Karpas-422 (cell line): ENCODE measurements at regions not wholly inside any gene's neighbourhood (a gene's known extent, or its start where the extent isn't known, plus 50 kb on each side); places are given as distances from the start of the nearest gene placed in this dataset.
"Not testable (repeated sequence)": the region's sequence is repeated elsewhere in the genome, so short reads cannot be mapped to it uniquely, and the experiment has no call there.

Experiments used
- DNase-seq: peaks from one replicate; pipeline ENCODE4 v3.0.0-alpha.2; 2015
- H2AFZ ChIP-seq: fragments of 200-600 bp; sonication (generic); 2 replicates; pipeline ENCODE4 v1.6.1; 2014; ENCODE audit warnings: antibody characterized with exemption, low read length, mixed read lengths
- H3K27ac ChIP-seq: fragments of 200-600 bp; sonication (generic); 2 replicates; pipeline ENCODE4 v1.5.1; 2014; ENCODE audit warnings: mild to moderate bottlenecking, low read length, moderate library complexity
- H3K27me3 ChIP-seq: fragments of 200-600 bp; sonication (generic); 2 replicates; pipeline ENCODE4 v1.6.1; 2014; ENCODE audit warnings: low read length, mixed read lengths
- H3K36me3 ChIP-seq: fragments of 200-600 bp; sonication (generic); 2 replicates; pipeline ENCODE4 v1.6.1; 2014; ENCODE audit warnings: low read length, mixed read lengths; ENCODE audit not compliant: insufficient read depth
- H3K4me1 ChIP-seq: fragments of 200-600 bp; sonication (generic); 2 replicates; pipeline ENCODE4 v1.6.1; 2014; ENCODE audit warnings: mild to moderate bottlenecking, low read length, mixed read lengths
- H3K4me2 ChIP-seq: fragments of 200-600 bp; sonication (generic); 2 replicates; pipeline ENCODE4 v1.6.1; 2014; ENCODE audit warnings: low read length, low read depth, mild to moderate bottlenecking; ENCODE audit not compliant: poor library complexity, severe bottlenecking
- H3K4me3 ChIP-seq: fragments of 200-600 bp; sonication (generic); 2 replicates; pipeline ENCODE4 v1.5.1; 2014; ENCODE audit warnings: mild to moderate bottlenecking, antibody characterized with exemption, low read length, mixed read lengths
- H3K79me2 ChIP-seq: fragments of 200-600 bp; sonication (generic); 2 replicates; pipeline ENCODE4 v1.6.1; 2014; ENCODE audit warnings: mild to moderate bottlenecking, low read length, mixed read lengths
- H3K9ac ChIP-seq: fragments of 200-600 bp; sonication (generic); 2 replicates; pipeline ENCODE4 v1.6.0; 2014; ENCODE audit warnings: low read length
- H3K9me2 ChIP-seq: fragments of 200-600 bp; sonication (generic), shearing (Covaris generic); replicated peaks from 2 replicates; pipeline ENCODE4 v1.6.0; 2014; ENCODE audit warnings: mild to moderate bottlenecking, low read length, moderate library complexity; ENCODE audit not compliant: insufficient read depth
- H3K9me3 ChIP-seq: fragments of 300-700, 200-600 bp; sonication (generic); 2 replicates; pipeline ENCODE4 v1.6.1; 2014; ENCODE audit warnings: low read length, mixed read lengths
- H4K20me1 ChIP-seq: fragments of 200-600 bp; sonication (generic); 2 replicates; pipeline ENCODE4 v1.6.1; 2014; ENCODE audit warnings: mild to moderate bottlenecking, antibody characterized with exemption, low read length, low read depth; ENCODE audit not compliant: insufficient read depth

- not testable (repeated sequence) for DNase-seq, H3K4me3 ChIP-seq
- H3K36me3 ChIP-seq: peaks cover 11% of the 10 kb centered on the region
These were observed 110.1 kb downstream of the ARHGAP11B start for GRCh38 chr15:30735884-30736564.

GRCh38 chr15:30742796-30743195, 116.9 kb downstream of the ARHGAP11B start:
- not testable (repeated sequence) for H3K27ac ChIP-seq, H3K9me3 ChIP-seq, H3K27me3 ChIP-seq, H3K4me2 ChIP-seq, H3K4me3 ChIP-seq, H3K36me3 ChIP-seq, H3K9ac ChIP-seq, H3K4me1 ChIP-seq, H3K9me2 ChIP-seq, DNase-seq, H2AFZ ChIP-seq, H3K79me2 ChIP-seq, H4K20me1 ChIP-seq

More at GRCh38 chr15:30735884-30736564, 110.1 kb downstream of the ARHGAP11B start:
- H3K27me3 ChIP-seq, H3K9ac ChIP-seq, H3K4me1 ChIP-seq, H3K27ac ChIP-seq, H3K4me2 ChIP-seq, H2AFZ ChIP-seq, H3K9me3 ChIP-seq, H3K79me2 ChIP-seq, H3K9me2 ChIP-seq, H4K20me1 ChIP-seq: not testable (repeated sequence)

- not testable (repeated sequence) for H3K79me2 ChIP-seq, H3K27me3 ChIP-seq, H4K20me1 ChIP-seq, H3K9ac ChIP-seq, H3K36me3 ChIP-seq, H3K9me3 ChIP-seq, H2AFZ ChIP-seq, H3K4me3 ChIP-seq, H3K9me2 ChIP-seq, H3K4me2 ChIP-seq
- H3K27ac ChIP-seq: peak overlapping the region; percentile 40; the same call in 1 of the 2 replicates
- DNase-seq: peak; percentile 30
- H3K4me1 ChIP-seq: peaks cover 15% of the 10 kb centered on the region
These were observed 123.1 kb downstream of the ARHGAP11B start for GRCh38 chr15:30749048-30749447.

- H3K4me2 ChIP-seq, H3K4me3 ChIP-seq, H3K4me1 ChIP-seq, DNase-seq, H3K9ac ChIP-seq, H3K79me2 ChIP-seq, H3K27me3 ChIP-seq, H4K20me1 ChIP-seq, H3K9me2 ChIP-seq, H2AFZ ChIP-seq, H3K36me3 ChIP-seq, H3K27ac ChIP-seq, H3K9me3 ChIP-seq: not testable (repeated sequence)
These were observed 129.2 kb downstream of the ARHGAP11B start for GRCh38 chr15:30755036-30755687.

- H4K20me1 ChIP-seq, H2AFZ ChIP-seq, H3K79me2 ChIP-seq, H3K4me1 ChIP-seq, H3K9me3 ChIP-seq, H3K36me3 ChIP-seq, H3K9me2 ChIP-seq, H3K4me2 ChIP-seq, H3K27ac ChIP-seq, H3K9ac ChIP-seq, H3K4me3 ChIP-seq, H3K27me3 ChIP-seq: not testable (repeated sequence)
- DNase-seq: peak; percentile 16
These were observed 134.7 kb downstream of the ARHGAP11B start for GRCh38 chr15:30760633-30761032.

- not testable (repeated sequence) for H3K9me3 ChIP-seq, H3K36me3 ChIP-seq, H3K9ac ChIP-seq, DNase-seq, H3K4me3 ChIP-seq, H3K4me2 ChIP-seq, H4K20me1 ChIP-seq, H3K27me3 ChIP-seq, H2AFZ ChIP-seq, H3K27ac ChIP-seq, H3K9me2 ChIP-seq, H3K79me2 ChIP-seq, H3K4me1 ChIP-seq
These were observed 135.4 kb downstream of the ARHGAP11B start for GRCh38 chr15:30761365-30761764.

- H3K27ac ChIP-seq, H3K27me3 ChIP-seq, H3K4me3 ChIP-seq, H3K4me2 ChIP-seq, H3K9me3 ChIP-seq, DNase-seq, H3K79me2 ChIP-seq, H2AFZ ChIP-seq, H3K36me3 ChIP-seq, H3K9ac ChIP-seq, H4K20me1 ChIP-seq, H3K9me2 ChIP-seq, H3K4me1 ChIP-seq: not testable (repeated sequence)
These were observed 134.2 kb upstream of the FAN1 start for GRCh38 chr15:30769390-30770124.

- H3K9me3 ChIP-seq: no peaks in the 10 kb centered on the region
- no peaks in the 10 kb centered on the region for H3K4me1 ChIP-seq
- no peak overlapping the region for H3K27ac ChIP-seq
- 0 out of 2 replicates have a peak, but pooled peaks cover 3% of the 10 kb centered on the region for H3K36me3 ChIP-seq
- no peaks in the 10 kb centered on the region for H3K27me3 ChIP-seq
- no peaks in the 10 kb centered on the region for H3K9me2 ChIP-seq
- H3K9ac ChIP-seq: no peak overlapping the region
- no peaks in the 10 kb centered on the region for H3K79me2 ChIP-seq
- no peak overlapping the region for H2AFZ ChIP-seq
- no peaks in the 10 kb centered on the region for H4K20me1 ChIP-seq
- no peak overlapping the region for H3K4me3 ChIP-seq
- H3K4me2 ChIP-seq: no peak overlapping the region
- no peak for DNase-seq
These were observed 133.0 kb upstream of the FAN1 start for GRCh38 chr15:30770759-30771158.
